ENCODE measurements at regions not wholly inside any gene's neighbourhood (a gene's known extent, or its start where the extent isn't known, plus 50 kb on each side); places are given as distances from the start of the nearest gene placed in this dataset.
"Not testable (repeated sequence)": the region's sequence is repeated elsewhere in the genome, so short reads cannot be mapped to it uniquely, and the experiment has no call there.

DNA sequence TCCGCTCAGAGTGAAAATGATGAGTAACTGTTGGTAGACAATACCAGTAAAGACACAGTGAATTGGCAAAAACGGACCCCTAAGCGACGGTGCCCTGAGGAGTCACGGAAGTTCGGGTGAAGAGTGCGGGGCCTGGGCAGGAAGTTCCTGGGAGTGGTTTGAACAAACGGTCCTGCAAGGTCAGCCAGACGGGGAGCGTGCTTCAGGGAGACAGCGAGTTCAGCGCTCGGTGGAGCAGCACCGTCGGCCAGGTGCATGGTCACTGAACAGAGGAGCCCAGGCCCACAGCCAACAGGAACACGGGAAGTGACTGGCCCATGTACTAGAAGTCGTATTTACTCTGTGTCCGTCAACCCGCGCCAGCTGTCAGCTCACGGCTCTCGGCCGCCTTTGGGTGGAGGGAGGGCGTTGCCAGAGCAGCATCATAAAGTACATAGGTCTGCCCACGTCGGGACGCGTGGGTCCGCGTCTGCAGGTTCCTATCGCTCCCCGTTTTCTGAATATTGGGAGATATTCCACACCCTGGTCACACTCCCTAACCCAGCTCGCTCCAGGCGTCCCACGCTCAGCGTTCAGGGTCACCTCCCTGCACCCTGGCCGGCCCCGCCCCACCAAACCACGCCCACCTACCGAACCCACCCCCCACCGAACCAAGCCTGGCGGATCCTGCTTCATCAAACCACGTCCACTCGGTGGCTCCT is 75.6 kb upstream of the UXS1 start:
- TF ChIP-seq, protein P1, sequence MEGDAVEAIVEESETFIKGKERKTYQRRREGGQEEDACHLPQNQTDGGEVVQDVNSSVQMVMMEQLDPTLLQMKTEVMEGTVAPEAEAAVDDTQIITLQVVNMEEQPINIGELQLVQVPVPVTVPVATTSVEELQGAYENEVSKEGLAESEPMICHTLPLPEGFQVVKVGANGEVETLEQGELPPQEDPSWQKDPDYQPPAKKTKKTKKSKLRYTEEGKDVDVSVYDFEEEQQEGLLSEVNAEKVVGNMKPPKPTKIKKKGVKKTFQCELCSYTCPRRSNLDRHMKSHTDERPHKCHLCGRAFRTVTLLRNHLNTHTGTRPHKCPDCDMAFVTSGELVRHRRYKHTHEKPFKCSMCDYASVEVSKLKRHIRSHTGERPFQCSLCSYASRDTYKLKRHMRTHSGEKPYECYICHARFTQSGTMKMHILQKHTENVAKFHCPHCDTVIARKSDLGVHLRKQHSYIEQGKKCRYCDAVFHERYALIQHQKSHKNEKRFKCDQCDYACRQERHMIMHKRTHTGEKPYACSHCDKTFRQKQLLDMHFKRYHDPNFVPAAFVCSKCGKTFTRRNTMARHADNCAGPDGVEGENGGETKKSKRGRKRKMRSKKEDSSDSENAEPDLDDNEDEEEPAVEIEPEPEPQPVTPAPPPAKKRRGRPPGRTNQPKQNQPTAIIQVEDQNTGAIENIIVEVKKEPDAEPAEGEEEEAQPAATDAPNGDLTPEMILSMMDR (IDR thresholded peaks at IDR 0.05) = no peak
- TF ChIP-seq POLR2A (IDR thresholded peaks at IDR 0.05) = peak in 1 of 3 donors; percentile 32
- Histone ChIP-seq H3K36me3 (replicated peaks in 1 of 2; ENCODE audit: insufficient read depth in 1 of 2, low read depth in 2 of 2) (no peaks in the 10 kb centered on the region), H3K4me3 (peak overlapping the region in 1 of 2 donors; percentile 15), H3K27ac (peak overlapping the region; percentile 21 to 80 (median 34)), H3K4me1 (peaks cover 13% of the 10 kb centered on the region), H3K27me3 (no peaks in the 10 kb centered on the region), H3K9me3 (no peaks in the 10 kb centered on the region)
- DNase-seq = peak; percentile 88 to 96 (median 95)
- intact Hi-C loops (cut with DNase I) = no loop called here
- WGBS, 2 donors = 2 to 20% methylated on average over 26 to 43 of the region's 44 CpGs
- ATAC-seq = peak; percentile 98

DNA sequence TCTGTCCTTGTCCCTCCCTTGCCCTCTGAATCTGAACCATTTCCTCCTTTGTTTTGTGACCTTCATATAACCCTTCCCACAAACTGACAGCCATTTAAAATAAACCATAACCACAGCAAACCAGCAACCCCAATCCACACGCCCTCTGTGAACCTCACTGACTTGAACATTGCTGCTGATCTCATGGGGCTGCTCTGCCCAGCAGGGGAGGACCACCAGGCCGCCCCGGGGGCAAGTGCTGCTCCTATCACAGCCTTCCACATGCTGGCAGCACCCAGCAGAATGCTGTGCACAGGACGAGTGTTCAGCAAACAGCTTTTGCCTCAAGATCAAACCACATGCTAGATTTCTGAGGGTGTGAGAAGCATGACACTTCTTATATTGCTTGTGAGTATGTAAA is 73.9 kb upstream of the UXS1 start:
- DNase-seq = no peak
- H3K9me3 ChIP-seq = no peaks in the 10 kb centered on the region
- H3K36me3 ChIP-seq (replicated peaks in 1 of 2; ENCODE audit: insufficient read depth in 1 of 2, low read depth in 2 of 2) = no peaks in the 10 kb centered on the region
- H3K27ac ChIP-seq = no peak overlapping the region
- intact Hi-C loops (cut with DNase I) = no loop called here
- TF ChIP-seq, protein P1 (IDR thresholded peaks at IDR 0.05) = no peak
- no peak for TF ChIP-seq POLR2A (IDR thresholded peaks at IDR 0.05)
- WGBS, 2 donors = 65% methylated on average over 4 of the region's 4 CpGs; no CpG with 5 or more reads in 1 of the 2 donors
- H3K27me3 ChIP-seq = no peaks in the 10 kb centered on the region
- peaks cover 13% of the 10 kb centered on the region for H3K4me1 ChIP-seq
- ATAC-seq = no peak
- no peak overlapping the region for H3K4me3 ChIP-seq

- H3K27ac ChIP-seq = no peak overlapping the region
- no peak overlapping the region for H3K4me3 ChIP-seq
- DNase-seq = no peak
- no peaks in the 10 kb centered on the region for H3K36me3 ChIP-seq (replicated peaks in 1 of 2; ENCODE audit: insufficient read depth in 1 of 2, low read depth in 2 of 2)
- no peak for ATAC-seq
- H3K27me3 ChIP-seq = no peaks in the 10 kb centered on the region
- TF ChIP-seq POLR2A (IDR thresholded peaks at IDR 0.05) = no peak
- TF ChIP-seq, protein P1 (IDR thresholded peaks at IDR 0.05) = no peak
- no peaks in the 10 kb centered on the region for H3K9me3 ChIP-seq
- intact Hi-C loops (cut with DNase I) = no loop called here
- H3K4me1 ChIP-seq = peaks cover 4% of the 10 kb centered on the region
- WGBS, 2 donors = 52 to 78% methylated on average over 6 of the region's 6 CpGs
Observed at GRCh38 chr2:106261871-106262321, 67.8 kb upstream of the UXS1 start.

DNA sequence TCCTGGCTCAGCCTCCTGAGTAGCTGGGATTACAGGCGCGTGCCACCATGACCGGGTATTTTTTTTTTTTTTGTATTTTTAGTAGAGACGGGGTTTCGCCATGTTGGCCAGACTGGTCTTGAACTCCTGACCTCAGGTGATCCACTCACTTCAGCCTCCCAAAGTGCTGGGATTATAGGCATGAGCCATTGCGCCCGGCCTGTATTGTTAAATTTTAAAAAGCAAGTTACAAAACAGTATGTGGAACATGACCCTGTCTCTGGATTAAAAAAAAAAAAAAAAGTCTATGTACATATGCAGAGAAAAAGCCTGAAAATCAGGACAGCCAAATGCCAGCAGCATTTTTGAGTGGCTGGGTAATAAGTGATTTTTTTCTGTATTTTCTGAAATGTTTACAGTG is 64.8 kb upstream of the UXS1 start:
- H3K27me3 ChIP-seq; H3K9me3 ChIP-seq; DNase-seq; H3K4me1 ChIP-seq; H3K27ac ChIP-seq; H3K4me3 ChIP-seq; ATAC-seq; intact Hi-C loops (cut with DNase I); H3K36me3 ChIP-seq (replicated peaks in 1 of 2; ENCODE audit: insufficient read depth in 1 of 2, low read depth in 2 of 2): not testable (repeated sequence)
- WGBS, 2 donors = 95 to 96% methylated on average over 7 of the region's 7 CpGs

DNA sequence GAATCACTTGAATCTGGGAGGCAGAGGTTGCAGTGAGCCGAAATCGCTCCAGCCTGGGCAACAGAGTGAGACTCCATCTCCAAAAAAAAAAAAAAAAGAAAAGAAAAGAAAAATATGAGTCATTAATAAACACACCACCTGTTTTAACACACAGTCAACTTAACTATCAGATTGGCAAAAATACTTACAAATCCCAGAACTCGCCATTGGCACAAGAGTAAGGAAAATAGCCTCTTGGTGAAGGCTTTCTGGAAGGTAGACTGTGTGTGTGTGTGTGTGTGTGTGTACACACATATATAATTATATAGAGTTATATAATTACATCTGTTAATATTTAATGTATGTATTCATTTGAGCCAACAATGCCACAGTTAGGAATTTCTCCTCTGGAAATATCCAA is 63.7 kb upstream of the UXS1 start:
- 33 to 59% methylated on average over 3 of the region's 3 CpGs for WGBS, 2 donors
- intact Hi-C loops (cut with DNase I) = no loop called here
- H3K4me1 ChIP-seq = peaks cover 4% of the 10 kb centered on the region
- DNase-seq (peak in 2 of 4 donors; percentile 19 to 44), ATAC-seq (peak; percentile 84)
- no peak overlapping the region for H3K4me3 ChIP-seq
- H3K27ac ChIP-seq = no peak overlapping the region
- H3K36me3 ChIP-seq (replicated peaks in 1 of 2; ENCODE audit: insufficient read depth in 1 of 2, low read depth in 2 of 2) = no peaks in the 10 kb centered on the region
- TF ChIP-seq POLR2A (IDR thresholded peaks at IDR 0.05) = no peak
- TF ChIP-seq, protein P1 (IDR thresholded peaks at IDR 0.05) = no peak
- no peaks in the 10 kb centered on the region for H3K27me3 ChIP-seq
- no peaks in the 10 kb centered on the region for H3K9me3 ChIP-seq
